Upper lobe of left lung (tissue), 6 donors: ENCODE measurements at regions not wholly inside any gene's neighbourhood (a gene's known extent, or its start where the extent isn't known, plus 50 kb on each side); places are given as distances from the start of the nearest gene placed in this dataset.
"Not testable (repeated sequence)": the region's sequence is repeated elsewhere in the genome, so short reads cannot be mapped to it uniquely, and the experiment has no call there.

Experiments
- ATAC-seq, 2 donors: fragments of 200-7000 bp; cut with Tn5 transposase; one replicate each; pipeline ENCODE4 v1.9.1; 2022; ENCODE audit warnings: mild to moderate bottlenecking in 2 of 2, moderate library complexity in 2 of 2; ENCODE audit not compliant: low FRiP score in 2 of 2
- DNase-seq, 2 donors: peaks; one replicate each; pipeline ENCODE4 v3.0.0-alpha.2; 2019 to 2020
- H3K27ac ChIP-seq, 4 donors: fragments of 200-600 bp; sonication (generic); one replicate each; pipeline ENCODE4 v1.5.1; 2016 to 2019
- H3K27me3 ChIP-seq, 4 donors: fragments of 200-600 bp; sonication (generic); one replicate each; pipeline ENCODE4 v1.5.1; 2017 to 2019
- H3K36me3 ChIP-seq, 4 donors: fragments of 200-600 bp; sonication (generic); one replicate each; pipeline ENCODE4 v1.5.1; 2016 to 2019
- H3K4me1 ChIP-seq, 4 donors: fragments of 200-600 bp; sonication (generic); one replicate each; pipeline ENCODE4 v1.5.1; 2018 to 2019
- H3K4me3 ChIP-seq, 4 donors: fragments of 200-600 bp; sonication (generic); one replicate each; pipeline ENCODE4 v1.5.1; 2017 to 2019; ENCODE audit warnings: mild to moderate bottlenecking in 2 of 4, moderate library complexity in 1 of 4
- H3K9me3 ChIP-seq, 4 donors: fragments of 200-600 bp; sonication (generic); one replicate each; pipeline ENCODE4 v1.5.1; 2018 to 2019
- POLR2AphosphoS5 ChIP-seq, 2 donors: sonication (generic); formaldehyde crosslinking; IDR thresholded peaks; one replicate each; pipeline ENCODE4 v1.5.1; 2017; ENCODE audit warnings: antibody characterized with exemption in 2 of 2
- WGBS, 2 donors: methylation state at CpG; one replicate each; pipeline ENCODE4 v1.1.5; 2017 to 2018; 5-methylcytosine and 5-hydroxymethylcytosine counted together
- donor health status: DM: no; HTN: no; CAD: no; lungs with moderate emphysema.
- donor health status: DM: no; HTN: yes; CAD: no; lungs with severe emphysema.

DNA sequence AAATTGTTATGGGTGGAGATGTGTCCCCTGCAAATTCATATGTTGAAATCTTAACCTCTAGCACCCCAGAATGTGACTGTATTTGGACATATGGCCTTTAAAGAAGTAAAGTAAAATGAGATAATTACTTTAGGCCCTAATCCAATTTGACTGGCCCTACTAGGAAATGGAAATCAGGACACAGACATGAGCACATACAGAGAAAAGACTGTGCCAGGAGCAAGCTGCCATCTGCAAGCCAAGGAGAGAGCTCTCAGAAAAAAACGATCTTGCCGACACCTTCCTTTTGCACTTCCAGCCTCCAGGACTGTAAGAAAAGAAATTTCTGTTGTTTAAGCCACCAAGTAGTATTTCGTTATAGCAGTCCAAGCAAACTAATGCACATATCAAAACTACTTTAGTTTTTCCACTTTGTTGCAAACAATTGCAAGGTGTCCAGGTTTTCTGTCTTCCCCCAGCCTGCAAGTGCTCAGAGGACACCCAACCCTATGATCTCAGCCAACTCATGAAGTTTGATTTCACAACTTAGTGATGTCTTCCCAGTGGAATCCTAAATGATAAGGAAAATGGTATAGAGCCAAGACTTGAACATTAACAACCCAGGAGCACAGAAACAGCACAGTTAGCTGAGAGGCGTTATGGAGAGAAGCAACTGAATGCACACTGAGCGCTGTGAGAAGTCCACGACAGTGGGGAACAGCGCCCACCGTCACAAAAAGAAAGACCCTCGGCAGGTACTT lies 351.2 kb downstream of the BCL2L11 start:
- DNase-seq: not testable (repeated sequence)
- peak in 1 of 2 donors; percentile 88 for ATAC-seq

DNA sequence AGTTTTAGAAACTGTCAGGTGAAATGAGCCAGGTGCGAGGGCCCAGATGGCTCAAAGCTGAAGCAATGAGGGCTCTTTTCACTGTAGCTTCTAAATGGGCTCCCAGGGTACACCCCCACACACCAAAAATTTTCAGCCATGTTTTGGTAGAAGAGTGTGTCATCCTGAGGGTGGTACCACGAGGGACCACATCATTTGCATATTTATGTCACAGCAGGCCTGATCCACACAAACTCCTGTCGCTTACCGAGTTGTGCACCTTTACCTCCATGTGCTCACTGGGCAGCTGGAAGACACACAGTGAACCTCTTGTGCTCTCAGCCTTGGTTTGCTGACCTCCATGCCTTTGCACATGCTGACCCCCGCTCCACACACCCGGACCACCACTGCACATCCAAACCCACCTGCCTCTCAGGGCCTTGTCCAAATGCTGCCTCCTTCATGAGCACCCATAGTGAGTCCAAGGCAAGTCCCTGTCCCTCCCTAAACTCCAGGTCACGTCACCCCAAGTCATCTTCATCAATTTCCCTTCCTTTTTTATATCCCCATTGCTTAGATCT lies 352.2 kb downstream of the BCL2L11 start:
- ATAC-seq, H3K9me3 ChIP-seq, DNase-seq, H3K4me3 ChIP-seq, H3K4me1 ChIP-seq, H3K36me3 ChIP-seq, H3K27ac ChIP-seq, H3K27me3 ChIP-seq: not testable (repeated sequence)
- 90 to 96% methylated on average over 7 of the region's 7 CpGs for WGBS, 2 donors

More for the DNA sequence above, 351.2 kb downstream of the BCL2L11 start:
- not testable (repeated sequence) for H3K4me1 ChIP-seq, H3K4me3 ChIP-seq, H3K9me3 ChIP-seq, H3K27me3 ChIP-seq, H3K36me3 ChIP-seq, H3K27ac ChIP-seq
- WGBS, 2 donors: 75 to 84% methylated on average over 3 to 4 of the region's 9 CpGs

GRCh38 chr2:111473522-111473921 lies 352.8 kb downstream of the BCL2L11 start:
- WGBS, 2 donors: 29 to 49% methylated on average over 2 of the region's 3 CpGs
- ATAC-seq: peak; percentile 62 to 63
- H3K36me3 ChIP-seq, H3K9me3 ChIP-seq, DNase-seq, H3K4me3 ChIP-seq, H3K27ac ChIP-seq, H3K27me3 ChIP-seq, H3K4me1 ChIP-seq: not testable (repeated sequence)

DNA sequence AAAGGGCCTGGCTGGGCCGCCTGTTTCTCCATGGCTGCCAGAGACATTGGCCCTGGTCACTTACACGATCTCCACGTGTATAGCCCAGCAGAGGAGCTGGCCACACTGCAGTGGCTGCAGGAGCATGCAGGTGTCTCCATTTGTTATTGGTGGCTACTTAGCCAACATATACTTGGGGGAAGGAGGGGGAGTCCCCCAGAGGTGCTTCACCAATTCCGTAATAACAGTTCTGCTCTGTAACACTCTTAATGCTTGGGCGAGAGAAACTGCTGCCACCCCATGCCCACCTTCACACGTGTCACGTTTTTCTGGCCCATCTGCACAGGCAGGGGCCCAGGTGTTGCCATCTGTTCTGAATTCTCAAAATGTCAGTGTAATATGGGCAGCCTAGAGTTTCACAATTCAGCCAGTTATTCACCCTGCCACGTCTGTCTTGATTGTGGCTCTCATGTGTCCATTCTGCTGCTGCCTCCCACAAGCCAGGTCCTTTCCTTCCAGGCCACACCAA lies 353.5 kb downstream of the BCL2L11 start:
- H3K9me3 ChIP-seq, H3K27ac ChIP-seq, H3K27me3 ChIP-seq, DNase-seq, H3K4me1 ChIP-seq, ATAC-seq, H3K4me3 ChIP-seq, H3K36me3 ChIP-seq: not testable (repeated sequence)
- 80 to 83% methylated on average over 1 to 6 of the region's 8 CpGs for WGBS, 2 donors

DNA sequence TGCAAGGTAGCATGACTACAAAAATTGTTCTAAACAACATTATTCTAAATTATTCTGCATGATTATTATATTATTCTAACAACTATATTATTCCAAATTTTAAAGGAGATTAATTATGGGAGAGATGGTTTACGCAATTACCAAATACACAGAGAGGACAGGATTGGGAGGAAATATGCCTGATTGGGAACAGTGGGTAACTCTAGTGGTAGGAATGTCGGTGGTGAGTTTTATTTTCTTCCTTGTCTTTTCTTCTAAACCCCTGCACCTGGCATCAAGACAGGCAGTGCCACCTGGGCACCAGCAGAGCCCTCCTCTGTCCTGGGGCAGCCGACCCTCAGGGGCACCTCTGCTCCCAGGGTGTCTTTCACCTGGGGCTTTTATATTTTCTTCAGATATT lies 357.6 kb downstream of the BCL2L11 start:
- not testable (repeated sequence) for H3K9me3 ChIP-seq, DNase-seq, H3K27ac ChIP-seq, ATAC-seq, H3K4me1 ChIP-seq, H3K36me3 ChIP-seq, H3K27me3 ChIP-seq, H3K4me3 ChIP-seq
- 77 to 79% methylated on average over 3 of the region's 3 CpGs for WGBS, 2 donors

- ATAC-seq, H3K27me3 ChIP-seq: not testable (repeated sequence)
- 61 to 68% methylated on average over 10 to 14 of the region's 14 CpGs for WGBS, 2 donors
Observed at GRCh38 chr2:111478871-111479318, 358.2 kb downstream of the BCL2L11 start.

DNA sequence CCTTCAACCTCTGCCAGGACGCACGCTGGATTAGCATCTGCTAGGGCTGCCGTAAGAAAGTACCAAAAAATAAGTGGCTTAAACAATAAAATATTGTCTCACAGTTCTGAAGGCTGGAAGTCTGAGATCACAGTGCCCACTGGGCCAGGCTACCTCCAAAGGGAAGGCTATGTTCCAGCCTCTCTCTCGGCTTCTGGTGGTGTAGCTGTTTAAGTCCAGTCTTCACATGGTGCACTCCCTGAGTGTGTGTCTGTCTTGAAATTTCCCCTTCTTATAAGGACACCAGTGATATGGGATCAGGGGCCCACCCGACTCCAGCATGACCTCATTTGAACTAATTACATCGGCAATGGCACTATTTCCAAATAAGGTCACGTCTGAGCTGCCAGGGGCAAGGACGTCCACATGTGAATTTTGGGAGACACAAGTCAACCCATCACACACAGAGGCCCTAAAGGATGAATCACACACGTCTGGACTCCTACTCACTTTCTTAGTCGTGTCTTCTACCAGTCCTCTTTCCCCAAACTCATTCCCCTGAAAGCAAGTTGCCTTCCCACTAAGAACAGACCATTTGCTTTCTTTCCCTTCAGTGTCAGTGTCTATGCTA lies 359.4 kb downstream of the BCL2L11 start:
- peak in 1 of 2 donors; percentile 89 for ATAC-seq
- H3K36me3 ChIP-seq, H3K4me1 ChIP-seq, H3K9me3 ChIP-seq, H3K4me3 ChIP-seq, DNase-seq, H3K27me3 ChIP-seq: not testable (repeated sequence)
- H3K27ac ChIP-seq: peak overlapping the region in 1 of 4 donors; percentile 15
- WGBS, 2 donors: 76 to 79% methylated on average over 5 to 10 of the region's 10 CpGs

More at GRCh38 chr2:111478871-111479318, 358.2 kb downstream of the BCL2L11 start:
- H3K9me3 ChIP-seq, H3K4me3 ChIP-seq, H3K4me1 ChIP-seq, H3K36me3 ChIP-seq: not testable (repeated sequence)
- peak overlapping the region in 1 of 4 donors; percentile 23 for H3K27ac ChIP-seq
- peak in 1 of 2 donors; percentile 28 for DNase-seq

- peak overlapping the region in 2 of 4 donors; percentile 42 to 46 for H3K27ac ChIP-seq
- peak in 1 of 2 donors; percentile 28 for TF ChIP-seq POLR2AphosphoS5 (IDR thresholded peaks at IDR 0.05)
- ATAC-seq: peak; percentile 1 to 19
Observed at GRCh38 chr2:111480633-111481032, 359.9 kb downstream of the BCL2L11 start.

GRCh38 chr2:111481219-111481618 lies 360.5 kb downstream of the BCL2L11 start:
- H3K27me3 ChIP-seq, H3K9me3 ChIP-seq, H3K4me1 ChIP-seq, H3K4me3 ChIP-seq, DNase-seq, H3K36me3 ChIP-seq: not testable (repeated sequence)
- peak overlapping the region in 2 of 4 donors; percentile 35 to 42 for H3K27ac ChIP-seq
- ATAC-seq: peak in 1 of 2 donors; percentile 31
- 83 to 90% methylated on average over 2 to 9 of the region's 11 CpGs for WGBS, 2 donors

More at GRCh38 chr2:111480633-111481032, 359.9 kb downstream of the BCL2L11 start:
- peak in 1 of 2 donors; percentile 23 for DNase-seq
- not testable (repeated sequence) for H3K9me3 ChIP-seq, H3K4me3 ChIP-seq, H3K27me3 ChIP-seq, H3K4me1 ChIP-seq, H3K36me3 ChIP-seq
- 33 to 44% methylated on average over 1 to 3 of the region's 8 CpGs for WGBS, 2 donors

- H3K4me3 ChIP-seq, H3K4me1 ChIP-seq, H3K36me3 ChIP-seq, DNase-seq, H3K27ac ChIP-seq, H3K27me3 ChIP-seq, H3K9me3 ChIP-seq: not testable (repeated sequence)
- 74 to 81% methylated on average over 5 of the region's 8 CpGs for WGBS, 2 donors
- peak in 1 of 2 donors; percentile 85 for ATAC-seq
Observed at GRCh38 chr2:111482987-111483679, 362.4 kb downstream of the BCL2L11 start.

GRCh38 chr2:111484097-111484496 lies 363.4 kb downstream of the BCL2L11 start:
- DNase-seq, H3K36me3 ChIP-seq, ATAC-seq, H3K27ac ChIP-seq, H3K4me1 ChIP-seq, H3K27me3 ChIP-seq, H3K4me3 ChIP-seq, H3K9me3 ChIP-seq: not testable (repeated sequence)
- WGBS, 2 donors: 67 to 70% methylated on average over 1 to 3 of the region's 3 CpGs

DNA sequence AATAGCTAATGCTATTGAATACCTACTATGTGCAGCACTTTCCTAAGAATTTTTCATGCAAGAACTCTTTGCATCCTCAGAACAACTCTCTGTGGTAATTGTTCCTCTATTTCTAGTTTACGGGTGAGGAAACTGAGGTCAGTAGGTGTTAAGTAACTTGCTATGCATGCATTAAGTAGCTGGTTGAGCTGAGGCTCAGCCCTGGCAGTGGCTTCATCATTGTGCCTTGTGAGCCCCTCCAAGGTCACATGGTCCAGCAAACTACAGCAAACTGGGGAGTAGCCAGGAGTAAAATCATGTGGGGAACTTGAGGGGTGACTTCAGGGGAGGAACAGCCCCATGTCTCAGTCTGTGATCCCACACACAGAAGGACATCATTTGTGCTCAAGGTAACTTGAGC lies 365.2 kb downstream of the BCL2L11 start:
- H3K27ac ChIP-seq, ATAC-seq, H3K9me3 ChIP-seq, H3K27me3 ChIP-seq, H3K4me1 ChIP-seq, H3K4me3 ChIP-seq, H3K36me3 ChIP-seq: not testable (repeated sequence)
- peak in 1 of 2 donors; percentile 63 for DNase-seq
- WGBS, 2 donors: 71% methylated on average over 1 of the region's 1 CpG; no CpG with 5 or more reads in 1 of the 2 donors
